ENCODE measurements at regions not wholly inside any gene's neighbourhood (a gene's known extent, or its start where the extent isn't known, plus 50 kb on each side); places are given as distances from the start of the nearest gene placed in this dataset.

DNA sequence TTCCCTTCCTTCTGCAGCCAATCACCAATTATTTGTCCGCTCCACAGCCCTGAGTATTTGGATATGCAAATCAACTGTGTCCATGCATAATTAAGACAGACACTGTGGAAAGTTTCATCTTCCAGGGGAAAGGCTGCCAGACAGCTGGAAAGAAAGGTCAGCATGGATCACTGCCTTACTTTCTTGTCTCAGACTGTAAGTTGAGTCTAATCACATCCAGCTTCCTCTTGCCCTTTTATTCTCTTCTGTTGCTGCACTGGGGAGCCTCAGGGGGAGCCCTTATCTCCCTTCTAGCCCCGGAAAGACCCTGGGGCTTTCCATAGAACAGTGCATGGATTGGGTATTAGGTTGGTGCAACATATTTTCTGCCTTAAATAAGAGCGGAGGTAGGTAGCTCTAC, 182.9 kb downstream of the OMA1 start:
- Histone ChIP-seq H3K4me1 (ENCODE audit: control insufficient read depth, insufficient read depth, low read length) (no peaks in the 10 kb centered on the region), H3K9me3 (ENCODE audit: control insufficient read depth, low read length) (no peaks in the 10 kb centered on the region), H3K27ac (ENCODE audit: low read depth, low read length) (no peak overlapping the region), H3K9ac (ENCODE audit: extremely low read depth, low read length, poor library complexity, severe bottlenecking) (no peak overlapping the region), H3K27me3 (ENCODE audit: control insufficient read depth, insufficient read depth, low read length, poor library complexity, severe bottlenecking) (no peaks in the 10 kb centered on the region), H3K4me3 (ENCODE audit: low read length) (no peak overlapping the region), H3K36me3 (ENCODE audit: control insufficient read depth, insufficient read depth, low read length) (no peaks in the 10 kb centered on the region)
- H3K36me3 Mint-ChIP-seq (ENCODE audit: low read depth), result no peaks in the 10 kb centered on the region
- 63 to 69% methylated on average over 3 of the region's 3 CpGs for WGBS, 2 experiments (ENCODE audit: insufficient coverage in 1 of 2, insufficient read length in 1 of 2)
- no peaks in the 10 kb centered on the region for H3K9me3 Mint-ChIP-seq
- H3K27ac Mint-ChIP-seq, result no peak overlapping the region
- H3K4me3 Mint-ChIP-seq, result no peak overlapping the region
- peaks cover 2% of the 10 kb centered on the region for H3K4me1 Mint-ChIP-seq
- no peak for DNase-seq
- no peaks in the 10 kb centered on the region for H3K27me3 Mint-ChIP-seq (ENCODE audit: insufficient read depth)
- TF ChIP-seq CTCF (conservative IDR thresholded peaks at IDR 0.05), result peak; percentile 26

DNA sequence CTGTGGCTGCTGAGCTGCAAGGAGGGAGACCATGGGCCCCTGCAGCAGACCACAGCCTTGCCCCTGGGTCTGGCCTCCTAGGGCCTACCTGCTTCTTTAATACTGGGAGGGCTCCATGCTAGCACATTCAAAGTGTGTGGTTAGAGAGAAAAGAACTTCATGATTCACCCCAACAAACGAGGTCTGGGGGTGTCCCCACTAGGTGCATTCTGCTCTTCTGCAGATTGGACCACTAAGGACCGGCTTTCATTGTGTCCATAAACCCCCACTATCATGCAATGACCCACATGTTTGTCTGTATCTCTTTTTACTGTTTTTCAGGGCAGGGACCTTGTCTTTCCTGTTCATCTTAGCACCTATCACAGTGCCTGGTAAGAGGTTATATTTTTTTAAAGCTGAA, 185.4 kb downstream of the OMA1 start:
- Mint-ChIP-seq H3K9me3 (no peaks in the 10 kb centered on the region), H3K4me1 (peaks cover 13% of the 10 kb centered on the region), H3K36me3 (ENCODE audit: low read depth) (no peaks in the 10 kb centered on the region), H3K27me3 (ENCODE audit: insufficient read depth) (no peaks in the 10 kb centered on the region), H3K4me3 (no peak overlapping the region), H3K27ac (no peak overlapping the region)
- no peak for DNase-seq
- H3K27ac ChIP-seq (ENCODE audit: low read depth, low read length), result no peak overlapping the region
- H3K9me3 ChIP-seq (ENCODE audit: control insufficient read depth, low read length), result no peaks in the 10 kb centered on the region
- no peaks in the 10 kb centered on the region for H3K36me3 ChIP-seq (ENCODE audit: control insufficient read depth, insufficient read depth, low read length)
- 55% methylated on average over 2 of the region's 2 CpGs; no CpG with 5 or more reads in 1 of the 2 experiments for WGBS, 2 experiments (ENCODE audit: insufficient coverage in 1 of 2, insufficient read length in 1 of 2)
- H3K4me3 ChIP-seq (ENCODE audit: low read length), result no peak overlapping the region
- H3K27me3 ChIP-seq (ENCODE audit: control insufficient read depth, insufficient read depth, low read length, poor library complexity, severe bottlenecking), result no peaks in the 10 kb centered on the region
- no peak overlapping the region for H3K9ac ChIP-seq (ENCODE audit: extremely low read depth, low read length, poor library complexity, severe bottlenecking)
- H3K4me1 ChIP-seq (ENCODE audit: control insufficient read depth, insufficient read depth, low read length), result peaks cover 2% of the 10 kb centered on the region
- no peak for TF ChIP-seq CTCF (conservative IDR thresholded peaks at IDR 0.05)

- Histone ChIP-seq H3K9ac (ENCODE audit: extremely low read depth, low read length, poor library complexity, severe bottlenecking) (no peak overlapping the region), H3K27ac (ENCODE audit: low read depth, low read length) (no peak overlapping the region), H3K9me3 (ENCODE audit: control insufficient read depth, low read length) (no peaks in the 10 kb centered on the region), H3K4me3 (ENCODE audit: low read length) (no peak overlapping the region), H3K27me3 (ENCODE audit: control insufficient read depth, insufficient read depth, low read length, poor library complexity, severe bottlenecking) (no peaks in the 10 kb centered on the region), H3K36me3 (ENCODE audit: control insufficient read depth, insufficient read depth, low read length) (no peaks in the 10 kb centered on the region), H3K4me1 (ENCODE audit: control insufficient read depth, insufficient read depth, low read length) (peaks cover 2% of the 10 kb centered on the region)
- H3K4me1 Mint-ChIP-seq, result peaks cover 13% of the 10 kb centered on the region
- H3K36me3 Mint-ChIP-seq (ENCODE audit: low read depth), result no peaks in the 10 kb centered on the region
- no peaks in the 10 kb centered on the region for H3K27me3 Mint-ChIP-seq (ENCODE audit: insufficient read depth)
- DNase-seq, result no peak
- TF ChIP-seq CTCF (conservative IDR thresholded peaks at IDR 0.05), result no peak
- 57 to 100% methylated on average over 1 to 4 of the region's 4 CpGs for WGBS, 2 experiments (ENCODE audit: insufficient coverage in 1 of 2, insufficient read length in 1 of 2)
- H3K4me3 Mint-ChIP-seq, result no peak overlapping the region
- H3K27ac Mint-ChIP-seq, result peak overlapping the region; percentile 2
- H3K9me3 Mint-ChIP-seq, result no peaks in the 10 kb centered on the region
Observed at GRCh38 chr1:58358346-58358745, 188.2 kb downstream of the OMA1 start.
